ENCODE measurements at regions not wholly inside any gene's neighbourhood (a gene's known extent, or its start where the extent isn't known, plus 50 kb on each side); places are given as distances from the start of the nearest gene placed in this dataset.

DNA sequence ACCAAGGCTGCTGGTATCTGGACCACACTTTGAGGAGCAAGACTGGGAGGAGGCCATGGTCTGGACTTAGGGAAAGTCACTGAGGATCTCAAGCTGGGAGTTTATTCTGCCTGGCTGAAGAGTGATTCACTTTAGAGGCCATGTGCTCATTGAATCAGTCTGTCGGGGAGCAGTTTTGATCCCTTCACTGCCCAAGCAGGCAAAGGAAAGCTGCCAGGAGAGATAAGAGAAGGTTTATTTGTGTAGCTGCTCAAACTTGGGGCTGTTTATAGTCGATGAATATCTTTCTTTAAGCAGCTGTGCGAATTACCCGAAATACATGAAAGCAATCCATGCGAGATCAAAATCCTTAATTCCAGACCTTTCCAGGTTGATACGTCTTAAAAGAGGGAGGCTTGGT lies 544.4 kb upstream of the EEF2KMT start:
- H3K27ac ChIP-seq = no peak overlapping the region
- TF ChIP-seq, protein P1, sequence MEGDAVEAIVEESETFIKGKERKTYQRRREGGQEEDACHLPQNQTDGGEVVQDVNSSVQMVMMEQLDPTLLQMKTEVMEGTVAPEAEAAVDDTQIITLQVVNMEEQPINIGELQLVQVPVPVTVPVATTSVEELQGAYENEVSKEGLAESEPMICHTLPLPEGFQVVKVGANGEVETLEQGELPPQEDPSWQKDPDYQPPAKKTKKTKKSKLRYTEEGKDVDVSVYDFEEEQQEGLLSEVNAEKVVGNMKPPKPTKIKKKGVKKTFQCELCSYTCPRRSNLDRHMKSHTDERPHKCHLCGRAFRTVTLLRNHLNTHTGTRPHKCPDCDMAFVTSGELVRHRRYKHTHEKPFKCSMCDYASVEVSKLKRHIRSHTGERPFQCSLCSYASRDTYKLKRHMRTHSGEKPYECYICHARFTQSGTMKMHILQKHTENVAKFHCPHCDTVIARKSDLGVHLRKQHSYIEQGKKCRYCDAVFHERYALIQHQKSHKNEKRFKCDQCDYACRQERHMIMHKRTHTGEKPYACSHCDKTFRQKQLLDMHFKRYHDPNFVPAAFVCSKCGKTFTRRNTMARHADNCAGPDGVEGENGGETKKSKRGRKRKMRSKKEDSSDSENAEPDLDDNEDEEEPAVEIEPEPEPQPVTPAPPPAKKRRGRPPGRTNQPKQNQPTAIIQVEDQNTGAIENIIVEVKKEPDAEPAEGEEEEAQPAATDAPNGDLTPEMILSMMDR (IDR thresholded peaks at IDR 0.05) = no peak
- H3K9me3 ChIP-seq = no peaks in the 10 kb centered on the region
- no peaks in the 10 kb centered on the region for H3K27me3 ChIP-seq
- H3K36me3 ChIP-seq = no peaks in the 10 kb centered on the region
- H3K4me1 ChIP-seq (ENCODE audit: control insufficient read depth in 1 of 2, insufficient read depth in 1 of 2, low read depth in 1 of 2, low read length in 1 of 2) = no peaks in the 10 kb centered on the region
- no peak overlapping the region for H3K4me3 ChIP-seq (ENCODE audit: low read depth in 1 of 2, low read length in 1 of 2)

DNA sequence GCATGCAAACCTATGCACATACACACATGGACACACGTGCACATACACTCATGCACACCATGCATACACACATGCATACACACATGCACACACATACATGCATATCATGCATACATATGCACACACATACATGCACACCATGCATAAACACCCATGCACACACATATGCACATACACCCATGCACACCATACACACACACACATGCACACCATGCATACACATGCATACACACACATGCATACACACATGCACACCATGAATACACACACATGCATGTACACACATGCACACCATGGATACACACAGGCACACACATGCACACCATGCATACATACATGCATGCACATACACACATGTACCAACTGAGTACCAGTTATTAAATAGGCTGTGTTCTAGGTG lies 543.3 kb upstream of the EEF2KMT start:
- TF ChIP-seq, protein P1 (IDR thresholded peaks at IDR 0.05) = no peak
- Histone ChIP-seq H3K36me3 (no peaks in the 10 kb centered on the region), H3K27ac (no peak overlapping the region), H3K4me3 (ENCODE audit: low read depth in 1 of 2, low read length in 1 of 2) (no peak overlapping the region), H3K27me3 (no peaks in the 10 kb centered on the region), H3K9me3 (no peaks in the 10 kb centered on the region), H3K4me1 (ENCODE audit: control insufficient read depth in 1 of 2, insufficient read depth in 1 of 2, low read depth in 1 of 2, low read length in 1 of 2) (no peaks in the 10 kb centered on the region)

DNA sequence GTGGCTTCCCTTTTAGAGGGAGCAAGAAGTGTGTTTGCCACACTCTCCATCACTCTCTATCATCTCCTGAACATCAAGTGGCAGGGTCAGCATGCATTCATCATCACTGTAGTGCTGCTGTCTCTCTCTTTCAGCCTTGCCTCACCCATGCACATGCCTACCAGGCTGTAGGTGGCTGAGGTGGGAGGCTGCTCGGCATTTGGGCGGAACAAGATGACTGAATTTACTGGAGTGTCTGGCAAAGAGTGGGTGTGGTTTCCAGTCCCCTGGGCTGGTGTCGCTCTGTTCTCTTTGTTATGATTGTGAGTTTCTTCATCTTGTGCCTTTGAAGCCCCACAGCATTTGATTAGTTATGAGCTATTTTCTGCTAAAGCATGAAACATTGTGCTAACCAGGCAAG lies 541.9 kb upstream of the EEF2KMT start:
- H3K4me3 ChIP-seq (ENCODE audit: low read depth in 1 of 2, low read length in 1 of 2) = no peak overlapping the region
- no peak overlapping the region for H3K27ac ChIP-seq
- H3K27me3 ChIP-seq = no peaks in the 10 kb centered on the region
- H3K9me3 ChIP-seq = no peaks in the 10 kb centered on the region
- no peaks in the 10 kb centered on the region for H3K4me1 ChIP-seq (ENCODE audit: control insufficient read depth in 1 of 2, insufficient read depth in 1 of 2, low read depth in 1 of 2, low read length in 1 of 2)
- H3K36me3 ChIP-seq = no peaks in the 10 kb centered on the region
- TF ChIP-seq, protein P1 (IDR thresholded peaks at IDR 0.05) = no peak

DNA sequence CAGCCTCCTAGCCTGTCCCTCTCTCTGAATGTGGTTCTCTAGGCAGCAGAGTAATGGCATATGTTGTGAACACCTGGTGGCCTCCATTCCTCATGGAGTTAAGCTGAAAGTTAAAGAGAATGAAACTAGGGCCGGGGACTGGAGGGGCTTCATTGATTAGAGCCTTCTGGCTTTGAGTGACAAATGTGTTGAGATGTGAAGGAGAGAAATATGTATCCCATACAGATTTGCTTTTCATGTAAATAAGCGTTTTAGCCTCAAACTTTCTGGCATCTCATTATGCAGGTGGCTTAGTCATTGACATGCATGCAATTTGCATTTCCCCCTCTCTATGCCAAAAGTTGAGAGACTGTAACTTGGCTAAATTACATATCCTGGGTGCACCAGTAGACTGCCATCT lies 537.7 kb upstream of the EEF2KMT start:
- Histone ChIP-seq H3K4me1 (ENCODE audit: control insufficient read depth in 1 of 2, insufficient read depth in 1 of 2, low read depth in 1 of 2, low read length in 1 of 2) (no peaks in the 10 kb centered on the region), H3K9me3 (no peaks in the 10 kb centered on the region), H3K36me3 (no peaks in the 10 kb centered on the region), H3K4me3 (ENCODE audit: low read depth in 1 of 2, low read length in 1 of 2) (no peak overlapping the region), H3K27ac (no peak overlapping the region), H3K27me3 (no peaks in the 10 kb centered on the region)
- TF ChIP-seq, protein P1 (IDR thresholded peaks at IDR 0.05) = no peak

DNA sequence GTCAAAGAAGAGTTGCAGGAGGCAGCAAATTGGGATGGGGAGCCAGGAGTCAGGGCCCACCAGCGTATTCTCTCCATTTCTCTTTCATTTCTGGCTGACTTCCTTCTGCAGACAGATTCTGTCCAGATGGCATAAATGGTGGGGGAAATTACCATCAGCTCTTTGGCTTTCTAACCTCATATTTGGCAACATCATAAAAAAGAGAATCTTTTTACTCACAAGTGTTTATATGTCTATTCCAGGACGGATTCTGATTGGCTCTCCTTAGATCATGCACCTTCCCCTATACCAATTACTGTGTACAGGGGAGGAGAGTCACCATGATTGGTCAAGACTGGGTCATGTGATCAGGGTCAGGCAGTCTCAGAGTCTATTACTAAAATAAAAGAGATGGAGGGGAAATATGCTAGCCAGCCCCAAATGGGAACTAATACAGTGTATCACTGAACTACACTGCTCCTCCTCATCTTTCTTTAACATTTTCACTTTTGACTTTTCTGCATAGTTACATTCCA lies 537.1 kb upstream of the EEF2KMT start:
- Histone ChIP-seq H3K27ac (no peak overlapping the region), H3K36me3 (no peaks in the 10 kb centered on the region), H3K9me3 (no peaks in the 10 kb centered on the region), H3K4me1 (ENCODE audit: control insufficient read depth in 1 of 2, insufficient read depth in 1 of 2, low read depth in 1 of 2, low read length in 1 of 2) (no peaks in the 10 kb centered on the region), H3K4me3 (ENCODE audit: low read depth in 1 of 2, low read length in 1 of 2) (no peak overlapping the region), H3K27me3 (no peaks in the 10 kb centered on the region)
- TF ChIP-seq, protein P1 (IDR thresholded peaks at IDR 0.05) = no peak

Measured in neutrophil (primary cell).